ENCODE measurements at regions not wholly inside any gene's neighbourhood (a gene's known extent, or its start where the extent isn't known, plus 50 kb on each side); places are given as distances from the start of the nearest gene placed in this dataset.

- H3K4me3 ChIP-seq (ENCODE audit: low read depth, low read length), result no peak overlapping the region
- DNase-seq (ENCODE audit: low read depth), result no peak
- no peak for TF ChIP-seq CTCF (conservative IDR thresholded peaks at IDR 0.05; ENCODE audit: low read depth, low read length)
Measured at GRCh38 chr16:22728167-22728836, 85.7 kb upstream of the HS3ST2 start.

GRCh38 chr16:22732400-22732799, 81.6 kb upstream of the HS3ST2 start:
- no peak for DNase-seq (ENCODE audit: low read depth)
- no peak for TF ChIP-seq CTCF (conservative IDR thresholded peaks at IDR 0.05; ENCODE audit: low read depth, low read length)
- H3K4me3 ChIP-seq (ENCODE audit: low read depth, low read length), result no peak overlapping the region

- no peak overlapping the region for H3K4me3 ChIP-seq (ENCODE audit: low read depth, low read length)
- TF ChIP-seq CTCF (conservative IDR thresholded peaks at IDR 0.05; ENCODE audit: low read depth, low read length), result no peak
- no peak for DNase-seq (ENCODE audit: low read depth)
Measured at GRCh38 chr16:22732959-22733358, 81.0 kb upstream of the HS3ST2 start.

GRCh38 chr16:22734368-22734767, 79.6 kb upstream of the HS3ST2 start:
- no peak for DNase-seq (ENCODE audit: low read depth)
- H3K4me3 ChIP-seq (ENCODE audit: low read depth, low read length), result no peak overlapping the region
- no peak for TF ChIP-seq CTCF (conservative IDR thresholded peaks at IDR 0.05; ENCODE audit: low read depth, low read length)

- no peak for TF ChIP-seq CTCF (conservative IDR thresholded peaks at IDR 0.05; ENCODE audit: low read depth, low read length)
- no peak overlapping the region for H3K4me3 ChIP-seq (ENCODE audit: low read depth, low read length)
- no peak for DNase-seq (ENCODE audit: low read depth)
Measured at GRCh38 chr16:22736791-22737190, 77.2 kb upstream of the HS3ST2 start.

GRCh38 chr16:22739077-22739476, 74.9 kb upstream of the HS3ST2 start:
- no peak for DNase-seq (ENCODE audit: low read depth)
- no peak overlapping the region for H3K4me3 ChIP-seq (ENCODE audit: low read depth, low read length)
- no peak for TF ChIP-seq CTCF (conservative IDR thresholded peaks at IDR 0.05; ENCODE audit: low read depth, low read length)

GRCh38 chr16:22743401-22743800, 70.6 kb upstream of the HS3ST2 start:
- no peak for DNase-seq (ENCODE audit: low read depth)
- TF ChIP-seq CTCF (conservative IDR thresholded peaks at IDR 0.05; ENCODE audit: low read depth, low read length), result no peak
- H3K4me3 ChIP-seq (ENCODE audit: low read depth, low read length), result no peak overlapping the region
